GM19463 (cell line): ENCODE measurements at regions not wholly inside any gene's neighbourhood (a gene's known extent, or its start where the extent isn't known, plus 50 kb on each side); places are given as distances from the start of the nearest gene placed in this dataset.
"Not testable (repeated sequence)": the region's sequence is repeated elsewhere in the genome, so short reads cannot be mapped to it uniquely, and the experiment has no call there.

Experiments used
- ATAC-seq: cut with Tn5 transposase; IDR thresholded peaks from one replicate; pipeline ENCODE4 v1.9.1; 2021; ENCODE audit warnings: mild to moderate bottlenecking, moderate library complexity; ENCODE audit not compliant: unreplicated experiment

- no peak for ATAC-seq
Observed at GRCh38 chr7:92925876-92926696, 89.7 kb upstream of the CDK6 start.

GRCh38 chr7:92924800-92925199 lies 88.4 kb upstream of the CDK6 start:
- no peak for ATAC-seq

GRCh38 chr7:92917230-92917629 lies 80.9 kb upstream of the CDK6 start:
- no peak for ATAC-seq

- ATAC-seq, result no peak
Observed at GRCh38 chr7:92916770-92917224, 80.4 kb upstream of the CDK6 start.

- no peak for ATAC-seq
Observed at GRCh38 chr7:92915348-92915747, 79.0 kb upstream of the CDK6 start.

GRCh38 chr7:92914645-92915044 lies 78.3 kb upstream of the CDK6 start:
- ATAC-seq, result no peak

GRCh38 chr7:92913849-92914248 lies 77.5 kb upstream of the CDK6 start:
- no peak for ATAC-seq

- no peak for ATAC-seq
Observed at GRCh38 chr7:92910976-92911375, 74.6 kb upstream of the CDK6 start.

- no peak for ATAC-seq
Observed at GRCh38 chr7:92909686-92910475, 73.5 kb upstream of the CDK6 start.

- peak; percentile 99 for ATAC-seq
Observed at GRCh38 chr7:92904244-92905131, 68.1 kb upstream of the CDK6 start.

- ATAC-seq, result no peak
Observed at GRCh38 chr7:92898798-92899197, 62.4 kb upstream of the CDK6 start.

GRCh38 chr7:92894857-92895256 lies 58.5 kb upstream of the CDK6 start:
- not testable (repeated sequence) for ATAC-seq

- no peak for ATAC-seq
Observed at GRCh38 chr7:92889081-92889480, 52.7 kb upstream of the CDK6 start.
